Uterus (tissue), 3 donors: ENCODE measurements at regions not wholly inside any gene's neighbourhood (a gene's known extent, or its start where the extent isn't known, plus 50 kb on each side); places are given as distances from the start of the nearest gene placed in this dataset.

Experiments used
- DNase-seq, 2 donors: peaks; one replicate each; pipeline ENCODE4 v3.0.0-alpha.2; 2019 to 2020
- H3K27ac ChIP-seq, 2 donors: fragments of 200-600 bp; sonication (generic); 1 replicate in 1 of 2; 2 replicates in 1 of 2; pipeline ENCODE4 v1.5.1; 2016 to 2018
- H3K27me3 ChIP-seq, 2 donors: fragments of 200-600 bp; sonication (generic); one replicate each; pipeline ENCODE4 v1.5.1; 2018 to 2019; ENCODE audit warnings: control low read depth in 1 of 2
- H3K36me3 ChIP-seq, 2 donors: fragments of 200-600 bp; sonication (generic); one replicate each; pipeline ENCODE4 v1.5.1; 2019; ENCODE audit warnings: control low read depth in 1 of 2
- H3K4me1 ChIP-seq, 2 donors: fragments of 200-600 bp; sonication (generic); one replicate each; pipeline ENCODE4 v1.5.1; 2018 to 2019; ENCODE audit warnings: control low read depth in 1 of 2
- H3K4me3 ChIP-seq, 2 donors: fragments of 200-600 bp; sonication (generic); 1 replicate in 1 of 2; 2 replicates in 1 of 2; pipeline ENCODE4 v1.5.1; 2018 to 2019; ENCODE audit warnings: mild to moderate bottlenecking in 1 of 2
- H3K9me3 ChIP-seq, 2 donors: fragments of 200-600 bp; sonication (generic); one replicate each; pipeline ENCODE4 v1.5.1; 2019; ENCODE audit warnings: control low read depth in 1 of 2
- CTCF ChIP-seq, 4 experiments: fragments of 200-600 bp in 2 of 4; fragments of 450-650 bp in 2 of 4; sonication (generic) in 2 of 4; IDR thresholded peaks; one replicate each; pipeline ENCODE4 v1.5.1; 2016 to 2019; ENCODE audit warnings: antibody characterized with exemption in 4 of 4, mild to moderate bottlenecking in 2 of 4, moderate library complexity in 1 of 4
- POLR2A ChIP-seq, 2 donors: fragments of 450-650 bp; IDR thresholded peaks; one replicate each; pipeline ENCODE4 v1.6.1; 2016; ENCODE audit warnings: antibody characterized with exemption in 2 of 2, mild to moderate bottlenecking in 1 of 2, moderate library complexity in 1 of 2
- intact Hi-C: fragments of 100-400 bp; cut with DNase I; formaldehyde crosslinking; loops from one replicate; pipeline ENCODE4 v1.15.1; 2023; ENCODE audit warnings: low total_unique reads
- donor health status: DM: yes; HTN: yes; CAD: no.

DNA sequence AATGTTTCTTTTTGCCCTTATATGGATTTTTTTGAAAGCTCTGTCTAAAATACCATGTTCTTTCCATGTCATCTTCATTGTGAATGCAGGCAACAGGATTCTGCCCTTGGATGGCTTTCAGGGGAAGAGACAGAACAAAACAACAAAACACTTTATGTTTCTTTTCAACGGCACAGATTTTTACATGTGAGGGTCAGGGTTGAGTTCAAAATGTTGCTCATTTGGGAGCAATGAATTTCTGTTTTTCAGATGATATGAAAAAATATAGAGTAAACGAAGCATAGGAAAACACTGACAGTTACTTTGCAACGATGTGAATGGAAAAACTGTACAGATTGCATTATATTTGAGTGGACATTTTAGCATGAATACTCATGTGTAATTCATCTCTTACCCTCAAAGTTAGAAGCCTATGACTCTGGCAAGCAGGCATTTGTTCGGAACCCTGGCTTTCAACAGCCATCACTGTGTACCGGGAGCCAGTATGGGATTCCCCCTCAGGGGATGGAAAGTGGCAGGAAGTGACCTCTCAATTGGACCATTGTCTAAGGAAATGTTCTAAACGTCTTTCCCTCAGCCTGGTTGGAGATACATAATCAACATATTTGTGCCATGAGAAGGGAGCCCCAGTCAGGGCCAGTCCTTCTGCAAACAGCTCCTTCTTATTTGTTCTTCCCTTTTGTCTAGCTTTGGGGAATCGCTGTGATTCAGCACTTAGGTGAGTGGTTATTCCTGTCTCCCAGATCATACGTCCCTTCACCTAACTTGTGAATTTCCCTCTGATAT lies 153.9 kb upstream of the MEF2C start:
- TF ChIP-seq POLR2A (IDR thresholded peaks at IDR 0.05): no peak
- no peak for TF ChIP-seq CTCF (IDR thresholded peaks at IDR 0.05)
- H3K27me3 ChIP-seq: no peaks in the 10 kb centered on the region
- H3K4me3 ChIP-seq: no peak overlapping the region
- DNase-seq: no peak
- H3K4me1 ChIP-seq: no peaks in the 10 kb centered on the region
- intact Hi-C loops: no loop called here
- H3K27ac ChIP-seq: no peak overlapping the region
- no peaks in the 10 kb centered on the region for H3K36me3 ChIP-seq
- no peaks in the 10 kb centered on the region for H3K9me3 ChIP-seq

- TF ChIP-seq CTCF (IDR thresholded peaks at IDR 0.05) (no peak), POLR2A (IDR thresholded peaks at IDR 0.05) (no peak)
- DNase-seq: no peak
- Histone ChIP-seq H3K27me3 (no peaks in the 10 kb centered on the region), H3K4me1 (no peaks in the 10 kb centered on the region), H3K9me3 (no peaks in the 10 kb centered on the region), H3K27ac (no peak overlapping the region), H3K36me3 (no peaks in the 10 kb centered on the region), H3K4me3 (no peak overlapping the region)
- intact Hi-C loops: no loop called here
Measured at GRCh38 chr5:89036166-89036565, 153.2 kb upstream of the MEF2C start.

GRCh38 chr5:89034588-89034987 lies 151.6 kb upstream of the MEF2C start:
- no peaks in the 10 kb centered on the region for H3K4me1 ChIP-seq
- intact Hi-C loops: no loop called here
- no peak for DNase-seq
- no peaks in the 10 kb centered on the region for H3K9me3 ChIP-seq
- H3K36me3 ChIP-seq: no peaks in the 10 kb centered on the region
- no peak overlapping the region for H3K27ac ChIP-seq
- no peak for TF ChIP-seq CTCF (IDR thresholded peaks at IDR 0.05)
- TF ChIP-seq POLR2A (IDR thresholded peaks at IDR 0.05): no peak
- H3K27me3 ChIP-seq: no peaks in the 10 kb centered on the region
- H3K4me3 ChIP-seq: no peak overlapping the region

- no peaks in the 10 kb centered on the region for H3K9me3 ChIP-seq
- intact Hi-C loops: no loop called here
- H3K4me3 ChIP-seq: no peak overlapping the region
- no peak overlapping the region for H3K27ac ChIP-seq
- H3K36me3 ChIP-seq: no peaks in the 10 kb centered on the region
- no peaks in the 10 kb centered on the region for H3K4me1 ChIP-seq
- no peak for DNase-seq
- no peaks in the 10 kb centered on the region for H3K27me3 ChIP-seq
- no peak for TF ChIP-seq CTCF (IDR thresholded peaks at IDR 0.05)
- no peak for TF ChIP-seq POLR2A (IDR thresholded peaks at IDR 0.05)
Measured at GRCh38 chr5:89030798-89031197, 147.8 kb upstream of the MEF2C start.

- Histone ChIP-seq H3K36me3 (no peaks in the 10 kb centered on the region), H3K4me1 (no peaks in the 10 kb centered on the region), H3K27me3 (no peaks in the 10 kb centered on the region), H3K4me3 (no peak overlapping the region), H3K9me3 (no peaks in the 10 kb centered on the region), H3K27ac (no peak overlapping the region)
- intact Hi-C loops: no loop called here
- TF ChIP-seq CTCF (IDR thresholded peaks at IDR 0.05) (no peak), POLR2A (IDR thresholded peaks at IDR 0.05) (no peak)
- DNase-seq: no peak
Measured at GRCh38 chr5:89028595-89029285, 145.8 kb upstream of the MEF2C start.
